Activated T-cell treated with anti-CD3 and anti-CD28 coated beads, Interleukin-2, amount 50 U/mL, for 24 hours (primary cell): ENCODE measurements at regions not wholly inside any gene's neighbourhood (a gene's known extent, or its start where the extent isn't known, plus 50 kb on each side); places are given as distances from the start of the nearest gene placed in this dataset.
"Not testable (repeated sequence)": the region's sequence is repeated elsewhere in the genome, so short reads cannot be mapped to it uniquely, and the experiment has no call there.

ENCODE experiments used
- DNase-seq: peaks from one replicate; pipeline ENCODE4 v3.0.0-alpha.2; 2020
- H3K27ac Mint-ChIP-seq: 2 replicates; pipeline ENCODE4 v1.8.0; 2020; ENCODE audit warnings: mild to moderate bottlenecking, mixed read lengths
- H3K27me3 Mint-ChIP-seq: 2 replicates; pipeline ENCODE4 v1.8.0; 2020; ENCODE audit warnings: mixed read lengths
- H3K36me3 Mint-ChIP-seq: 2 replicates; pipeline ENCODE4 v1.8.0; 2020; ENCODE audit warnings: low read depth, mixed read lengths
- H3K4me1 Mint-ChIP-seq: 2 replicates; pipeline ENCODE4 v1.8.0; 2020; ENCODE audit warnings: low read depth, mixed read lengths
- H3K4me3 Mint-ChIP-seq: 2 replicates; pipeline ENCODE4 v1.8.0; 2020; ENCODE audit warnings: mild to moderate bottlenecking, moderate library complexity, mixed read lengths
- H3K9me3 Mint-ChIP-seq: 2 replicates; pipeline ENCODE4 v1.8.0; 2020; ENCODE audit warnings: mixed read lengths

- Mint-ChIP-seq H3K4me3 (no peak overlapping the region), H3K27ac (no peak overlapping the region), H3K4me1 (no peaks in the 10 kb centered on the region)
These were observed 499.1 kb downstream of the NFIB start for GRCh38 chr9:13814647-13815400.

GRCh38 chr9:13811876-13812275 lies 502.1 kb downstream of the NFIB start:
- H3K9me3 Mint-ChIP-seq: peaks cover 12% of the 10 kb centered on the region
- H3K27me3 Mint-ChIP-seq: no peaks in the 10 kb centered on the region
- H3K36me3 Mint-ChIP-seq: no peaks in the 10 kb centered on the region
- DNase-seq: no peak
- no peaks in the 10 kb centered on the region for H3K4me1 Mint-ChIP-seq
- H3K27ac Mint-ChIP-seq: no peak overlapping the region
- H3K4me3 Mint-ChIP-seq: no peak overlapping the region

More at GRCh38 chr9:13814647-13815400, 499.1 kb downstream of the NFIB start:
- DNase-seq: no peak
- Mint-ChIP-seq H3K36me3 (no peaks in the 10 kb centered on the region), H3K9me3 (peaks cover 9% of the 10 kb centered on the region), H3K27me3 (no peaks in the 10 kb centered on the region)

- Mint-ChIP-seq H3K36me3 (no peaks in the 10 kb centered on the region), H3K27ac (no peak overlapping the region), H3K4me1 (no peaks in the 10 kb centered on the region), H3K27me3 (no peaks in the 10 kb centered on the region), H3K9me3 (peaks cover 17% of the 10 kb centered on the region), H3K4me3 (no peak overlapping the region)
- no peak for DNase-seq
These were observed 503.4 kb downstream of the NFIB start for GRCh38 chr9:13810510-13810909.

- Mint-ChIP-seq H3K36me3 (no peaks in the 10 kb centered on the region), H3K4me3 (no peak overlapping the region), H3K9me3 (peaks cover 19% of the 10 kb centered on the region), H3K27me3 (no peaks in the 10 kb centered on the region), H3K4me1 (no peaks in the 10 kb centered on the region), H3K27ac (no peak overlapping the region)
- DNase-seq: no peak
These were observed 504.5 kb downstream of the NFIB start for GRCh38 chr9:13809401-13809800.

GRCh38 chr9:13807118-13807517 lies 506.8 kb downstream of the NFIB start:
- Mint-ChIP-seq H3K4me1 (no peaks in the 10 kb centered on the region), H3K36me3 (no peaks in the 10 kb centered on the region), H3K27me3 (no peaks in the 10 kb centered on the region), H3K9me3 (peaks cover 17% of the 10 kb centered on the region), H3K4me3 (no peak overlapping the region), H3K27ac (no peak overlapping the region)
- no peak for DNase-seq

GRCh38 chr9:13806714-13807113 lies 507.2 kb downstream of the NFIB start:
- Mint-ChIP-seq H3K9me3 (peaks cover 15% of the 10 kb centered on the region), H3K27ac (no peak overlapping the region), H3K4me1 (no peaks in the 10 kb centered on the region), H3K27me3 (no peaks in the 10 kb centered on the region), H3K36me3 (no peaks in the 10 kb centered on the region), H3K4me3 (no peak overlapping the region)
- DNase-seq: no peak

GRCh38 chr9:13805546-13805945 lies 508.4 kb downstream of the NFIB start:
- H3K9me3 Mint-ChIP-seq: peaks cover 15% of the 10 kb centered on the region
- no peak for DNase-seq
- no peak overlapping the region for H3K4me3 Mint-ChIP-seq
- H3K36me3 Mint-ChIP-seq: no peaks in the 10 kb centered on the region
- no peaks in the 10 kb centered on the region for H3K4me1 Mint-ChIP-seq
- H3K27ac Mint-ChIP-seq: no peak overlapping the region
- no peaks in the 10 kb centered on the region for H3K27me3 Mint-ChIP-seq

- H3K9me3 Mint-ChIP-seq: peaks cover 15% of the 10 kb centered on the region
- no peaks in the 10 kb centered on the region for H3K27me3 Mint-ChIP-seq
- H3K36me3 Mint-ChIP-seq: no peaks in the 10 kb centered on the region
- H3K4me1 Mint-ChIP-seq: no peaks in the 10 kb centered on the region
- H3K4me3 Mint-ChIP-seq: no peak overlapping the region
- no peak overlapping the region for H3K27ac Mint-ChIP-seq
- DNase-seq: no peak
These were observed 509.4 kb downstream of the NFIB start for GRCh38 chr9:13804532-13804931.

GRCh38 chr9:13800776-13801175 lies 513.2 kb downstream of the NFIB start:
- Mint-ChIP-seq H3K27ac (no peak overlapping the region), H3K36me3 (no peaks in the 10 kb centered on the region), H3K4me1 (no peaks in the 10 kb centered on the region), H3K4me3 (no peak overlapping the region), H3K9me3 (peaks cover 22% of the 10 kb centered on the region), H3K27me3 (no peaks in the 10 kb centered on the region)
- DNase-seq: no peak

- H3K9me3 Mint-ChIP-seq: peaks cover 29% of the 10 kb centered on the region
- H3K4me3 Mint-ChIP-seq, H3K27me3 Mint-ChIP-seq, H3K27ac Mint-ChIP-seq, DNase-seq, H3K36me3 Mint-ChIP-seq, H3K4me1 Mint-ChIP-seq: not testable (repeated sequence)
These were observed 516.2 kb downstream of the NFIB start for GRCh38 chr9:13797701-13798100.

- H3K36me3 Mint-ChIP-seq: no peaks in the 10 kb centered on the region
- H3K4me1 Mint-ChIP-seq: no peaks in the 10 kb centered on the region
- H3K9me3 Mint-ChIP-seq: peaks cover 27% of the 10 kb centered on the region
- no peak for DNase-seq
- no peaks in the 10 kb centered on the region for H3K27me3 Mint-ChIP-seq
- no peak overlapping the region for H3K27ac Mint-ChIP-seq
- H3K4me3 Mint-ChIP-seq: no peak overlapping the region
These were observed 512.3 kb upstream of the MPDZ start for GRCh38 chr9:13791816-13792215.

- Mint-ChIP-seq H3K27ac (no peak overlapping the region), H3K36me3 (no peaks in the 10 kb centered on the region), H3K9me3 (peaks cover 22% of the 10 kb centered on the region), H3K4me1 (no peaks in the 10 kb centered on the region), H3K4me3 (no peak overlapping the region), H3K27me3 (no peaks in the 10 kb centered on the region)
- no peak for DNase-seq
These were observed 510.6 kb upstream of the MPDZ start for GRCh38 chr9:13790055-13790454.

GRCh38 chr9:13787234-13787833 lies 507.8 kb upstream of the MPDZ start:
- Mint-ChIP-seq H3K36me3 (no peaks in the 10 kb centered on the region), H3K9me3 (peaks cover 11% of the 10 kb centered on the region)

GRCh38 chr9:13786711-13787110 lies 507.2 kb upstream of the MPDZ start:
- H3K9me3 Mint-ChIP-seq: peaks cover 11% of the 10 kb centered on the region
- H3K27ac Mint-ChIP-seq: no peak overlapping the region
- no peak for DNase-seq
- H3K4me1 Mint-ChIP-seq: no peaks in the 10 kb centered on the region
- H3K36me3 Mint-ChIP-seq: no peaks in the 10 kb centered on the region
- no peaks in the 10 kb centered on the region for H3K27me3 Mint-ChIP-seq
- no peak overlapping the region for H3K4me3 Mint-ChIP-seq

More at GRCh38 chr9:13787234-13787833, 507.8 kb upstream of the MPDZ start:
- DNase-seq: no peak
- Mint-ChIP-seq H3K4me1 (no peaks in the 10 kb centered on the region), H3K4me3 (no peak overlapping the region), H3K27ac (no peak overlapping the region), H3K27me3 (no peaks in the 10 kb centered on the region)

GRCh38 chr9:13786131-13786530 lies 506.6 kb upstream of the MPDZ start:
- no peak overlapping the region for H3K27ac Mint-ChIP-seq
- H3K27me3 Mint-ChIP-seq: no peaks in the 10 kb centered on the region
- no peak overlapping the region for H3K4me3 Mint-ChIP-seq
- DNase-seq: no peak
- no peaks in the 10 kb centered on the region for H3K4me1 Mint-ChIP-seq
- H3K36me3 Mint-ChIP-seq: no peaks in the 10 kb centered on the region
- peaks cover 13% of the 10 kb centered on the region for H3K9me3 Mint-ChIP-seq
